ENCODE measurements at regions not wholly inside any gene's neighbourhood (a gene's known extent, or its start where the extent isn't known, plus 50 kb on each side); places are given as distances from the start of the nearest gene placed in this dataset.

DNA sequence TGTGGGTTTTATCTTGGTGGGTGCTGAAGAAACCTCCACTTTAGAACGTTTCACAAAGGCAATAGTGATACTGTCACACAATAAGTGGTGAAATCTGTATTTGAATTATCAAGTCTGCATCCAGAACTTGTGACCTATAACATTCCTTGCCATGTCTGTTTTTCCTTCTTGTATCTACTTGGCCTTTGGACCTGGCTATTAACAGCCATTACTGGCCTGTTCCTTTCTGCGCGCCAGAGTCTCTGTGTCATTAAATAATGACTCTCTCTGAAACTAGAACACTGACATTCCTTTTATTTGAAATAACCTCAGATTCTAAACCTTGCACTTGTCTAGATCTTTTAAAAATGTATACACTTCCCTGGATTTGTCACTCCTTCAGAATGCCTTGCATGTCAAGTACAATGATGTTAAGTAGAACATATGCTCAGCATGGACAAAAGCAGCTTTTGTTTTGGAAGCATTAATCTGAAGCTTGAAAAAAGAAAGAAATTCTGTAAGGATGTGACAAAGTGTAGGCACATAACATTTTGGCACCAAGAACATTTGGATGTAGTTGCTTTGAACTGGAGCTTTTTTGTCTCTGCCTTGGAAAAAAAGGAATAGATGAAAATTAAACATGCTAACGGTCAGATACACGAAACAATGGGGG, 95.5 kb upstream of the RPL10L start:
- Histone ChIP-seq H3K36me3 (replicated peaks in 1 of 2; ENCODE audit: control insufficient read depth in 1 of 2, insufficient read depth in 2 of 2, low read length in 2 of 2) (no peaks in the 10 kb centered on the region), H3K4me1 (ENCODE audit: insufficient read depth, low read length) (no peaks in the 10 kb centered on the region), H3K27ac (ENCODE audit: extremely low read length, insufficient read depth, low read length) (no peak overlapping the region), H3K27me3 (ENCODE audit: control insufficient read depth in 1 of 2, insufficient read depth in 2 of 2, low read length in 2 of 2) (no peaks in the 10 kb centered on the region), H4K20me1 (ENCODE audit: insufficient read depth, low read length) (no peaks in the 10 kb centered on the region), H3K9ac (ENCODE audit: insufficient read depth, low read depth, low read length) (no peak overlapping the region), H3K4me3 (replicated peaks in 1 of 3; ENCODE audit: insufficient read depth in 1 of 3, low read depth in 2 of 3, low read length in 3 of 3) (no peak overlapping the region), H3K79me2 (ENCODE audit: insufficient read depth, low read length) (no peaks in the 10 kb centered on the region), H3K4me2 (ENCODE audit: low read depth, low read length) (no peak overlapping the region), H2AFZ (ENCODE audit: low read length) (no peak overlapping the region), H3K9me3 (ENCODE audit: low read length) (peaks cover 71% of the 10 kb centered on the region)
- in situ Hi-C loops (cut with HindIII; ENCODE audit: extremely low pct_ligation_motif_present, low pct_unique_long_range_greater_than_20kb) (no loop called here), intact Hi-C loops (cut with micrococcal nuclease; ENCODE audit: unreplicated experiment) (no loop called here)
- no peak for FAIRE-seq
- no TSS peak for BruUV-seq (replicated peaks)
- ChIA-PET POLR2A (no interaction called here), CTCF (ENCODE audit: low intra/inter-chr PET ratio, low total read pairs) (no interaction called here)
- no peak for DNase-seq (ENCODE audit: low spot score)
- 42% methylated on average over 5 of the region's 5 CpGs for whole genome bisulfite sequencing (ENCODE audit: low lambda C conversion rate)
- no peak for ATAC-seq
- TF ChIP-seq ZNF678 (CRISPR knock-in tag; IDR thresholded peaks at IDR 0.05) (no peak), ZFP36 (IDR thresholded peaks at IDR 0.05; ENCODE audit: borderline replicate concordance, low read depth, low read length, partially characterized antibody) (no peak), SNAPC2 (CRISPR knock-in tag; IDR thresholded peaks at IDR 0.05) (no peak), PRPF4 (IDR thresholded peaks at IDR 0.05; ENCODE audit: low read depth, low read length, poor library complexity, severe bottlenecking) (no peak), NR2F2 (IDR thresholded peaks at IDR 0.05; ENCODE audit: borderline replicate concordance, low read depth) (no peak), ZNF782 (CRISPR knock-in tag; IDR thresholded peaks at IDR 0.05; ENCODE audit: borderline replicate concordance) (no peak)
- TF ChIP-seq, protein P1, sequence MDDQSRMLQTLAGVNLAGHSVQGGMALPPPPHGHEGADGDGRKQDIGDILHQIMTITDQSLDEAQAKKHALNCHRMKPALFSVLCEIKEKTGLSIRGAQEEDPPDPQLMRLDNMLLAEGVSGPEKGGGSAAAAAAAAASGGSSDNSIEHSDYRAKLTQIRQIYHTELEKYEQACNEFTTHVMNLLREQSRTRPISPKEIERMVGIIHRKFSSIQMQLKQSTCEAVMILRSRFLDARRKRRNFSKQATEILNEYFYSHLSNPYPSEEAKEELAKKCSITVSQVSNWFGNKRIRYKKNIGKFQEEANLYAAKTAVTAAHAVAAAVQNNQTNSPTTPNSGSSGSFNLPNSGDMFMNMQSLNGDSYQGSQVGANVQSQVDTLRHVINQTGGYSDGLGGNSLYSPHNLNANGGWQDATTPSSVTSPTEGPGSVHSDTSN (CRISPR knock-in tag; IDR thresholded peaks at IDR 0.05; ENCODE audit: borderline replicate concordance), result no peak
- TF ChIP-seq, protein P2, sequence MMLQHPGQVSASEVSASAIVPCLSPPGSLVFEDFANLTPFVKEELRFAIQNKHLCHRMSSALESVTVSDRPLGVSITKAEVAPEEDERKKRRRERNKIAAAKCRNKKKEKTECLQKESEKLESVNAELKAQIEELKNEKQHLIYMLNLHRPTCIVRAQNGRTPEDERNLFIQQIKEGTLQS (CRISPR knock-in tag; IDR thresholded peaks at IDR 0.05), result no peak
